GM12864 (cell line): ENCODE measurements at regions not wholly inside any gene's neighbourhood (a gene's known extent, or its start where the extent isn't known, plus 50 kb on each side); places are given as distances from the start of the nearest gene placed in this dataset.
"Not testable (repeated sequence)": the region's sequence is repeated elsewhere in the genome, so short reads cannot be mapped to it uniquely, and the experiment has no call there.

Source experiments
- DNase-seq: peaks from one replicate; pipeline ENCODE4 v3.0.0-alpha.2; 2011; ENCODE audit warnings: low read depth
- H3K4me3 ChIP-seq: 2 replicates; pipeline ENCODE4 v1.5.1; 2011; ENCODE audit warnings: mild to moderate bottlenecking, low read depth, low read length, control low read depth
- CTCF ChIP-seq: IDR thresholded peaks from 2 replicates; pipeline ENCODE4 v1.5.1; 2011; ENCODE audit warnings: low read depth, mild to moderate bottlenecking, moderate library complexity, low read length, control low read depth, inconsistent platforms; ENCODE audit errors: missing control alignments

GRCh38 chr7:9029681-9030530 lies 596.5 kb downstream of the NXPH1 start:
- no peak overlapping the region for H3K4me3 ChIP-seq
- no peak for TF ChIP-seq CTCF
- DNase-seq, result no peak

GRCh38 chr7:9030976-9031375 lies 597.6 kb downstream of the NXPH1 start:
- no peak overlapping the region for H3K4me3 ChIP-seq
- TF ChIP-seq CTCF, result no peak
- DNase-seq, result no peak

GRCh38 chr7:9031386-9031785 lies 598.0 kb downstream of the NXPH1 start:
- H3K4me3 ChIP-seq, result no peak overlapping the region
- DNase-seq, result no peak
- no peak for TF ChIP-seq CTCF

GRCh38 chr7:9036080-9036479 lies 602.7 kb downstream of the NXPH1 start:
- DNase-seq, result no peak
- H3K4me3 ChIP-seq, result no peak overlapping the region
- TF ChIP-seq CTCF, result no peak

GRCh38 chr7:9071160-9071762 lies 637.9 kb downstream of the NXPH1 start:
- DNase-seq, result no peak
- no peak for TF ChIP-seq CTCF

GRCh38 chr7:9075774-9076173 lies 642.4 kb downstream of the NXPH1 start:
- DNase-seq, H3K4me3 ChIP-seq: not testable (repeated sequence)

More at GRCh38 chr7:9071160-9071762, 637.9 kb downstream of the NXPH1 start:
- no peak overlapping the region for H3K4me3 ChIP-seq

GRCh38 chr7:9082203-9082602 lies 648.8 kb downstream of the NXPH1 start:
- no peak for TF ChIP-seq CTCF
- no peak overlapping the region for H3K4me3 ChIP-seq
- DNase-seq, result no peak
